ENCODE measurements at regions not wholly inside any gene's neighbourhood (a gene's known extent, or its start where the extent isn't known, plus 50 kb on each side); places are given as distances from the start of the nearest gene placed in this dataset.

DNA sequence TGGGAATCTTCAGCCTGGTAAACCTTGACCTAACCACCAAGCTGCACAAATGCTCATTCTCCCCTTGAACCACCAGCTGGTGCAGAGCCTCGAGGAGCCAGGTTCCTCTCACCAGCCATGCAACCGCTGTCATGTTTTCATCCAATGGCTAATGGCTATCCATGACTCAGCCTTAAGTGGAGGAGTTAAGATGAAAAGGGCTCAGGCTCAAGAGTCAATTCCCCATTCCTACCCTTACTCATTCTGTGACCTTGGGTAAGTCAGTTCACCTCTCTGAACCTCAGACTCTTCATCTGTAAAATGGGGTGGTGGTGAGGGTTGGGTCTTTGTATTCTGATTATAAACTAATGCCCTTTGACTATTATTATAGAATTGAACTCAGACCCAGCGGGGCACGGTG is 515.6 kb downstream of the SHQ1 start:
- Histone ChIP-seq H2BK5ac (ENCODE audit: insufficient read length, low read length) (no peak overlapping the region), H2AFZ (ENCODE audit: low read length) (no peak overlapping the region), H3K4me2 (ENCODE audit: insufficient read depth, insufficient read length, low read length) (no peak overlapping the region), H3K9ac (ENCODE audit: extremely low read depth, insufficient read length, low read length) (no peak overlapping the region), H2AK5ac (ENCODE audit: insufficient read length, low read length) (no peak overlapping the region), H3K56ac (ENCODE audit: insufficient read length, low read depth, low read length) (no peak overlapping the region), H3K79me1 (ENCODE audit: insufficient read depth, low read depth, low read length, poor library complexity, severe bottlenecking) (no peaks in the 10 kb centered on the region), H2BK20ac (ENCODE audit: low read depth, low read length, poor library complexity, severe bottlenecking) (no peak overlapping the region), H2BK12ac (ENCODE audit: insufficient read length, low read depth, low read length) (no peak overlapping the region), H3K27me3 (ENCODE audit: insufficient read depth, low read length) (no peaks in the 10 kb centered on the region), H4K91ac (ENCODE audit: insufficient read length, low read depth, low read length) (no peak overlapping the region), H3K4me1 (ENCODE audit: insufficient read depth, low read length) (peaks cover 3% of the 10 kb centered on the region; the same call in 1 of the 2 replicates), H3K27ac (ENCODE audit: insufficient read length, low read depth, low read length) (no peak overlapping the region), H3K18ac (ENCODE audit: insufficient read length, low read depth, low read length) (no peak overlapping the region), H3K14ac (ENCODE audit: insufficient read depth, low read length) (no peak overlapping the region), H3K9me3 (ENCODE audit: control insufficient read depth, low read depth, low read length) (no peaks in the 10 kb centered on the region), H2BK120ac (ENCODE audit: low read depth, low read length, poor library complexity, severe bottlenecking) (no peak overlapping the region), H3K79me2 (ENCODE audit: insufficient read depth, low read length) (no peaks in the 10 kb centered on the region), H3T11ph (ENCODE audit: low read length) (no peak overlapping the region), H3K23me2 (ENCODE audit: insufficient read length, low read depth, low read length, poor library complexity, severe bottlenecking) (no peaks in the 10 kb centered on the region), H3K4ac (ENCODE audit: low read depth, low read length) (no peak overlapping the region), H3K23ac (ENCODE audit: insufficient read length, low read depth, low read length) (no peak overlapping the region), H4K20me1 (ENCODE audit: control insufficient read depth, insufficient read depth, insufficient read length) (peaks cover 3% of the 10 kb centered on the region), H2BK15ac (ENCODE audit: low read depth, low read length) (no peak overlapping the region), H4K8ac (replicated peaks; ENCODE audit: insufficient read length, low read depth, low read length) (no peak overlapping the region), H4K5ac (ENCODE audit: insufficient read length, low read depth, low read length) (no peak overlapping the region)
- WGBS (ENCODE audit: extremely low coverage, insufficient read length, low lambda C conversion rate) = no CpG with 5 or more reads among the region's 4 CpGs
- TF ChIP-seq, protein P1, sequence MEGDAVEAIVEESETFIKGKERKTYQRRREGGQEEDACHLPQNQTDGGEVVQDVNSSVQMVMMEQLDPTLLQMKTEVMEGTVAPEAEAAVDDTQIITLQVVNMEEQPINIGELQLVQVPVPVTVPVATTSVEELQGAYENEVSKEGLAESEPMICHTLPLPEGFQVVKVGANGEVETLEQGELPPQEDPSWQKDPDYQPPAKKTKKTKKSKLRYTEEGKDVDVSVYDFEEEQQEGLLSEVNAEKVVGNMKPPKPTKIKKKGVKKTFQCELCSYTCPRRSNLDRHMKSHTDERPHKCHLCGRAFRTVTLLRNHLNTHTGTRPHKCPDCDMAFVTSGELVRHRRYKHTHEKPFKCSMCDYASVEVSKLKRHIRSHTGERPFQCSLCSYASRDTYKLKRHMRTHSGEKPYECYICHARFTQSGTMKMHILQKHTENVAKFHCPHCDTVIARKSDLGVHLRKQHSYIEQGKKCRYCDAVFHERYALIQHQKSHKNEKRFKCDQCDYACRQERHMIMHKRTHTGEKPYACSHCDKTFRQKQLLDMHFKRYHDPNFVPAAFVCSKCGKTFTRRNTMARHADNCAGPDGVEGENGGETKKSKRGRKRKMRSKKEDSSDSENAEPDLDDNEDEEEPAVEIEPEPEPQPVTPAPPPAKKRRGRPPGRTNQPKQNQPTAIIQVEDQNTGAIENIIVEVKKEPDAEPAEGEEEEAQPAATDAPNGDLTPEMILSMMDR (conservative IDR thresholded peaks at IDR 0.05) = no peak
- Mint-ChIP-seq H3K27ac (no peak overlapping the region; a peak in 1 of 7 replicates), H3K27me3 (ENCODE audit: low read depth) (peaks cover 46% of the 10 kb centered on the region), H3K4me1 (peaks cover 35 to 36% of the 10 kb centered on the region in 2 experiments), H3K4me3 (no peak overlapping the region), H3K9me3 (no peaks in the 10 kb centered on the region), H3K36me3 (ENCODE audit: insufficient read depth in 1 of 3, low read depth in 3 of 3) (no peaks in the 10 kb centered on the region)
- no peak for DNase-seq

Data from H9 (cell line).